MM.1S (cell line): ENCODE measurements at regions not wholly inside any gene's neighbourhood (a gene's known extent, or its start where the extent isn't known, plus 50 kb on each side); places are given as distances from the start of the nearest gene placed in this dataset.

Source experiments
- EZH2 ChIP-seq: fragments of 300-600 bp; sonication (generic); optimal IDR thresholded peaks from 2 replicates; pipeline ENCODE3; 2017; ENCODE audit warnings: low read depth, mild to moderate bottlenecking, antibody characterized with exemption, low read length, mixed read lengths
- TF ChIP-seq, protein P1 (sequence below): fragments of 300-600 bp; sonication (generic); IDR thresholded peaks from 2 replicates; pipeline ENCODE4 v1.5.1; 2016; ENCODE audit warnings: antibody characterized with exemption, low read length, mixed read lengths

DNA sequence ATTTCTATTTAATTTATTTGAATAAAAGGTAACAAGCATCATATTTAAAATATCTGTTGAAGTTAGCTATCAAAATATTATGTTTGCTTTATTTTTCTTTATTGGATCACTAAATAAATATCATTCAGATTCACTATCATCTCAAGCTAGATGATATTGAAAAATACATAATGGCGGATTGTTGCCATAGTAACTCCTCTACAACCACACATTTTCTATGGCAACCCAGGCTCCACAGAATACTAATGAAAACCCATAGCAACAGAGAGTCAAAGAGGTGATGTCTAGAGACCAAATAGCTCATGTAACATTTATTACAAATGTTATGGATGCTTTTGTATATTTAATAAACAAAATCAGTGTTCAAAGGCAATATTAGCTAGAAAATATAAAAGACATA lies 148.9 kb upstream of the CDK1 start:
- TF ChIP-seq, protein P1, sequence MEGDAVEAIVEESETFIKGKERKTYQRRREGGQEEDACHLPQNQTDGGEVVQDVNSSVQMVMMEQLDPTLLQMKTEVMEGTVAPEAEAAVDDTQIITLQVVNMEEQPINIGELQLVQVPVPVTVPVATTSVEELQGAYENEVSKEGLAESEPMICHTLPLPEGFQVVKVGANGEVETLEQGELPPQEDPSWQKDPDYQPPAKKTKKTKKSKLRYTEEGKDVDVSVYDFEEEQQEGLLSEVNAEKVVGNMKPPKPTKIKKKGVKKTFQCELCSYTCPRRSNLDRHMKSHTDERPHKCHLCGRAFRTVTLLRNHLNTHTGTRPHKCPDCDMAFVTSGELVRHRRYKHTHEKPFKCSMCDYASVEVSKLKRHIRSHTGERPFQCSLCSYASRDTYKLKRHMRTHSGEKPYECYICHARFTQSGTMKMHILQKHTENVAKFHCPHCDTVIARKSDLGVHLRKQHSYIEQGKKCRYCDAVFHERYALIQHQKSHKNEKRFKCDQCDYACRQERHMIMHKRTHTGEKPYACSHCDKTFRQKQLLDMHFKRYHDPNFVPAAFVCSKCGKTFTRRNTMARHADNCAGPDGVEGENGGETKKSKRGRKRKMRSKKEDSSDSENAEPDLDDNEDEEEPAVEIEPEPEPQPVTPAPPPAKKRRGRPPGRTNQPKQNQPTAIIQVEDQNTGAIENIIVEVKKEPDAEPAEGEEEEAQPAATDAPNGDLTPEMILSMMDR, result no peak
- TF ChIP-seq EZH2, result no peak
